CD8-positive, alpha-beta memory T cell (primary cell): ENCODE measurements at regions not wholly inside any gene's neighbourhood (a gene's known extent, or its start where the extent isn't known, plus 50 kb on each side); places are given as distances from the start of the nearest gene placed in this dataset.

Source experiments
- CTCF ChIA-PET: fragments of 350-600 bp; sonication (Branson Sonifier 250); formaldehyde crosslinking; loops from one replicate; lab custom pipeline; 2021; ENCODE audit warnings: antibody characterized with exemption; lab: Charles Lee
- POLR2A ChIA-PET: fragments of 350-600 bp; sonication (Branson Sonifier 250); formaldehyde crosslinking; loops from one replicate; lab custom pipeline; 2021; ENCODE audit warnings: antibody characterized with exemption; lab: Charles Lee
- DNase-seq, 5 donors: peaks; one replicate each; pipeline versions ENCODE4 v3.0.0 to v3.0.0-alpha.2; 2020 to 2022; ENCODE audit warnings: mixed read lengths in 1 of 5
- H3K27ac ChIP-seq: one replicate; pipeline ENCODE4 v1.7.0; 2013; ENCODE audit warnings: low read depth, mild to moderate bottlenecking, low read length, moderate library complexity
- H3K27me3 ChIP-seq: 2 replicates; pipeline ENCODE4 v1.7.0; 2013; ENCODE audit warnings: low read length, mild to moderate bottlenecking; ENCODE audit not compliant: insufficient read depth, poor library complexity, severe bottlenecking
- H3K36me3 ChIP-seq: 2 replicates; pipeline ENCODE4 v1.7.0; 2013; ENCODE audit warnings: mild to moderate bottlenecking, low read length, moderate library complexity; ENCODE audit not compliant: insufficient read depth
- H3K4me1 ChIP-seq: 2 replicates; pipeline ENCODE4 v1.7.0; 2013; ENCODE audit warnings: mild to moderate bottlenecking, low read length, moderate library complexity; ENCODE audit not compliant: insufficient read depth
- H3K4me3 ChIP-seq: 2 replicates; pipeline ENCODE4 v1.7.0; 2013; ENCODE audit warnings: mild to moderate bottlenecking, low read length
- H3K9me3 ChIP-seq: 2 replicates; pipeline ENCODE4 v1.7.0; 2013; ENCODE audit warnings: mild to moderate bottlenecking, low read length
- H3K27ac Mint-ChIP-seq, 8 donors: one replicate each; pipeline ENCODE4 v1.8.0; 2020 to 2021; ENCODE audit warnings: mixed read lengths in 8 of 8, mild to moderate bottlenecking in 6 of 8, inconsistent platforms in 3 of 8, moderate library complexity in 3 of 8
- H3K27me3 Mint-ChIP-seq, 2 donors: one replicate each; pipeline ENCODE4 v1.8.0; 2020 to 2021; ENCODE audit warnings: mixed read lengths in 2 of 2, mild to moderate bottlenecking in 1 of 2, moderate library complexity in 1 of 2
- H3K36me3 Mint-ChIP-seq, 3 donors: one replicate each; pipeline ENCODE4 v1.8.0; 2020 to 2021; ENCODE audit warnings: mixed read lengths in 3 of 3, inconsistent platforms in 1 of 3, mild to moderate bottlenecking in 1 of 3
- H3K4me1 Mint-ChIP-seq, 3 donors: one replicate each; pipeline ENCODE4 v1.8.0; 2020 to 2021; ENCODE audit warnings: mixed read lengths in 3 of 3, inconsistent platforms in 1 of 3, mild to moderate bottlenecking in 1 of 3
- H3K4me3 Mint-ChIP-seq, 7 donors: one replicate each; pipeline ENCODE4 v1.8.0; 2020 to 2021; ENCODE audit warnings: mixed read lengths in 7 of 7, mild to moderate bottlenecking in 6 of 7, moderate library complexity in 4 of 7, inconsistent platforms in 2 of 7
- H3K9me3 Mint-ChIP-seq, 5 donors: one replicate each; pipeline ENCODE4 v1.8.0; 2020 to 2022; ENCODE audit warnings: mixed read lengths in 5 of 5, mild to moderate bottlenecking in 3 of 5, moderate library complexity in 2 of 5, inconsistent platforms in 1 of 5

- Mint-ChIP-seq H3K4me1 (no peaks in the 10 kb centered on the region), H3K27ac (no peak overlapping the region), H3K36me3 (no peaks in the 10 kb centered on the region), H3K4me3 (no peak overlapping the region), H3K9me3 (peaks cover 2 to 28% (median 4%) of the 10 kb centered on the region in 5 donors), H3K27me3 (no peaks in the 10 kb centered on the region)
- Histone ChIP-seq H3K27ac (no peak overlapping the region), H3K4me3 (no peak overlapping the region), H3K4me1 (no peaks in the 10 kb centered on the region), H3K36me3 (no peaks in the 10 kb centered on the region), H3K27me3 (no peaks in the 10 kb centered on the region), H3K9me3 (no peaks in the 10 kb centered on the region)
- POLR2A ChIA-PET: no interaction called here
- DNase-seq: no peak
- CTCF ChIA-PET: no interaction called here
Measured at GRCh38 chr2:41216978-41217377, 765.1 kb upstream of the SLC8A1 start.

DNA sequence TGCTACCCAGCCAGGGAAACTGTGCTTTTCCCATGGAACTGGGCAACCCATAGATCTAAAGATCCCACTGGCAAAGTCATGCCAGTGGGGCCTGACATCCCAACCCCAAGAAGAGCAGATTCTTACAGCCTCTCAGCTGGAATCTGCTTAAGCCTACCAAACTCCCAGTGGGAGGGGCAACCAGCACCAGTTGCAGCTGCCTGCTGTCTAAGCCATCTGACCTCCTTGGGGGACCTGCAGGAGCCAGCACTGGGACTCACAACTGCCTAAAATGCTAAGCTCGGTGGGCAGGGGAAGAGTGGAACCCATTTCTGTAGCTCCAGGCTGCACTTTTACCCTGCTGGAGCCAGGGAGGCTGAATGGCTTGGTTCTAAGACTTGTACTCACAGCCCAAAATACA, 770.7 kb upstream of the SLC8A1 start:
- H3K27ac ChIP-seq: no peak overlapping the region
- H3K27me3 ChIP-seq: no peaks in the 10 kb centered on the region
- Mint-ChIP-seq H3K4me3 (no peak overlapping the region), H3K9me3 (peaks cover 0 to 19% (median 5%) of the 10 kb centered on the region in 5 donors), H3K27ac (no peak overlapping the region), H3K36me3 (no peaks in the 10 kb centered on the region), H3K4me1 (no peaks in the 10 kb centered on the region), H3K27me3 (no peaks in the 10 kb centered on the region)
- no peak overlapping the region for H3K4me3 ChIP-seq
- ChIA-PET POLR2A (no interaction called here), CTCF (no interaction called here)
- no peaks in the 10 kb centered on the region for H3K36me3 ChIP-seq
- DNase-seq: no peak
- H3K4me1 ChIP-seq: no peaks in the 10 kb centered on the region
- no peaks in the 10 kb centered on the region for H3K9me3 ChIP-seq

GRCh38 chr2:41234093-41234492, 782.2 kb upstream of the SLC8A1 start:
- peaks cover 3 to 37% (median 11%) of the 10 kb centered on the region in 5 donors for H3K9me3 Mint-ChIP-seq
- ChIA-PET CTCF (no interaction called here), POLR2A (no interaction called here)
- Histone ChIP-seq H3K4me1 (no peaks in the 10 kb centered on the region), H3K36me3 (no peaks in the 10 kb centered on the region), H3K9me3 (no peaks in the 10 kb centered on the region), H3K27me3 (no peaks in the 10 kb centered on the region), H3K27ac (no peak overlapping the region), H3K4me3 (no peak overlapping the region)
- no peaks in the 10 kb centered on the region for H3K4me1 Mint-ChIP-seq
- no peaks in the 10 kb centered on the region for H3K27me3 Mint-ChIP-seq
- no peaks in the 10 kb centered on the region for H3K36me3 Mint-ChIP-seq
- no peak overlapping the region for H3K4me3 Mint-ChIP-seq
- DNase-seq: no peak
- H3K27ac Mint-ChIP-seq: no peak overlapping the region

GRCh38 chr2:41241325-41242000, 789.6 kb upstream of the SLC8A1 start:
- no peak overlapping the region for H3K27ac ChIP-seq
- H3K9me3 Mint-ChIP-seq: peaks cover 0 to 28% (median 7%) of the 10 kb centered on the region in 5 donors
- no peaks in the 10 kb centered on the region for H3K27me3 Mint-ChIP-seq
- H3K36me3 Mint-ChIP-seq: no peaks in the 10 kb centered on the region
- H3K4me1 ChIP-seq: no peaks in the 10 kb centered on the region
- CTCF ChIA-PET: no interaction called here
- POLR2A ChIA-PET: no interaction called here
- no peak overlapping the region for H3K4me3 Mint-ChIP-seq
- H3K4me3 ChIP-seq: no peak overlapping the region
- no peaks in the 10 kb centered on the region for H3K36me3 ChIP-seq
- DNase-seq: no peak
- H3K27ac Mint-ChIP-seq: no peak overlapping the region
- H3K9me3 ChIP-seq: no peaks in the 10 kb centered on the region
- H3K4me1 Mint-ChIP-seq: no peaks in the 10 kb centered on the region
- H3K27me3 ChIP-seq: no peaks in the 10 kb centered on the region

- H3K9me3 Mint-ChIP-seq: peaks cover 0 to 33% (median 7%) of the 10 kb centered on the region in 5 donors
- H3K27ac Mint-ChIP-seq: no peak overlapping the region
Measured at GRCh38 chr2:41242001-41242331, 790.1 kb upstream of the SLC8A1 start.

DNA sequence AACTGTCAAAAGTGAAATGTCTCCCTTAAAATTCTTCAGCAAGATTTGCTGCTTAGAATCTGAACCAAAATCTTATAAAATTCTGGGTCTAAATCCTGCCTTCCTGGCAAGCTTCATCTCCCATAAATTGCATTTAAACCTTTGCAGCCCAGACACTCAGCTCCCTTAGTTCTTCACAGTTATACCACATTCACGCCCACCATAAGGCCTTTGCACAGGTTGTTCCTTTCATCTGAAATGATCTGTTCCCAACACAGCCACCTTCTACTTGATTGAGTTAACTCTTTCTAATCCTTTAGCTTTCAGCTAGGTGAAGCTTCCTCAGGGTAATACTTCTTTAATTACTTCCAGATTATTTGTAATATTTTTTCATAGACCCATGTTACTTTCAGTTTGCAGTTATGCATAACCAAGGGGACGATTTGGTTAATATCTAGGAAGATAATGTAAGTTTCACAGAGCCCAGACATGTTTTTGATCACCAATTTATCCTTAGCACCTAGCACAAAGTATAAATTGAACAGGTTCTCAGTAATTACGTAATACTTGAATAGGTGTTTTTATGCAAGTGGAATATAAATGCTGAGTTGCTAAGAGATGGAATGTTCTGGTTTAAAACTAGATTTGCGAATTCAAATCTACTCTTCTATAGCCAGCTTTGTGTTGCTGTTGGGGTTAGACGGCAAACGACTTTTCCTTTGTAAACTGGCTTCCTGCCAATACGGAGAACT, 779.7 kb upstream of the PKDCC start:
- H3K27ac ChIP-seq: no peak overlapping the region
- H3K36me3 ChIP-seq: no peaks in the 10 kb centered on the region
- ChIA-PET CTCF (no interaction called here), POLR2A (no interaction called here)
- H3K4me1 ChIP-seq: no peaks in the 10 kb centered on the region
- Mint-ChIP-seq H3K4me3 (no peak overlapping the region), H3K9me3 (peaks cover 0 to 12% (median 0%) of the 10 kb centered on the region in 5 donors), H3K27ac (no peak overlapping the region), H3K4me1 (no peaks in the 10 kb centered on the region), H3K27me3 (no peaks in the 10 kb centered on the region), H3K36me3 (no peaks in the 10 kb centered on the region)
- H3K4me3 ChIP-seq: no peak overlapping the region
- H3K27me3 ChIP-seq: no peaks in the 10 kb centered on the region
- H3K9me3 ChIP-seq: no peaks in the 10 kb centered on the region
- DNase-seq: no peak

More at GRCh38 chr2:41242001-41242331, 790.1 kb upstream of the SLC8A1 start:
- Histone ChIP-seq H3K4me1 (no peaks in the 10 kb centered on the region), H3K9me3 (no peaks in the 10 kb centered on the region), H3K27ac (no peak overlapping the region), H3K27me3 (no peaks in the 10 kb centered on the region), H3K4me3 (no peak overlapping the region), H3K36me3 (no peaks in the 10 kb centered on the region)
- H3K4me3 Mint-ChIP-seq: no peak overlapping the region
- CTCF ChIA-PET: no interaction called here
- no peak for DNase-seq
- POLR2A ChIA-PET: no interaction called here
- H3K36me3 Mint-ChIP-seq: no peaks in the 10 kb centered on the region
- H3K27me3 Mint-ChIP-seq: no peaks in the 10 kb centered on the region
- H3K4me1 Mint-ChIP-seq: no peaks in the 10 kb centered on the region

GRCh38 chr2:41283079-41283775, 764.6 kb upstream of the PKDCC start:
- no peak for DNase-seq
- Mint-ChIP-seq H3K4me3 (no peak overlapping the region), H3K36me3 (no peaks in the 10 kb centered on the region), H3K4me1 (no peaks in the 10 kb centered on the region), H3K27ac (no peak overlapping the region), H3K27me3 (no peaks in the 10 kb centered on the region), H3K9me3 (peaks cover 0 to 14% (median under 1%) of the 10 kb centered on the region in 5 donors)
- CTCF ChIA-PET: no interaction called here
- Histone ChIP-seq H3K27ac (no peak overlapping the region), H3K9me3 (no peaks in the 10 kb centered on the region), H3K4me3 (no peak overlapping the region), H3K36me3 (no peaks in the 10 kb centered on the region), H3K4me1 (no peaks in the 10 kb centered on the region), H3K27me3 (no peaks in the 10 kb centered on the region)
- POLR2A ChIA-PET: no interaction called here

DNA sequence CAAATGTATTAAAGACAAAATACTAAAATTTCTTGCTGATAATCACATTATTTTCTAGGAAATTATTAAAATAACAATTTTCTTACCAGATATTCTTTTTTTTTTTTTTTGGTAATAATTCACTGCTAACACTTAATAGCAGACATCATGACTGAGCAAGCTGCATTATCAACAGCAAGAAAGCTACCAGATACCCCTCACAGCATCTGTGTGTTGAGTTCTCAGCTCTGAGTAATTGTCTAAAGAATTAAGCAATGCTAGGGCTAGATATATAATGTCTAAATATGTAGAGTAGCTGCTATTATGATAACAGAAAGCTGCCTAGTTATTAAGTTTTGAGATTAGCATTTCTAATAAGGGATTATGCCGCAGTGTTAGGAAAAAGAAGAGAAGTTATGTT, 754.3 kb upstream of the PKDCC start:
- no peak overlapping the region for H3K4me3 Mint-ChIP-seq
- Histone ChIP-seq H3K36me3 (no peaks in the 10 kb centered on the region), H3K4me3 (no peak overlapping the region), H3K4me1 (no peaks in the 10 kb centered on the region), H3K27me3 (no peaks in the 10 kb centered on the region), H3K9me3 (no peaks in the 10 kb centered on the region), H3K27ac (no peak overlapping the region)
- H3K27ac Mint-ChIP-seq: no peak overlapping the region
- ChIA-PET CTCF (no interaction called here), POLR2A (no interaction called here)
- no peak for DNase-seq
- no peaks in the 10 kb centered on the region for H3K27me3 Mint-ChIP-seq
- no peaks in the 10 kb centered on the region for H3K4me1 Mint-ChIP-seq
- H3K9me3 Mint-ChIP-seq: peaks cover 0 to 16% (median 2%) of the 10 kb centered on the region in 5 donors
- no peaks in the 10 kb centered on the region for H3K36me3 Mint-ChIP-seq
